NCI-H526 (cell line): ENCODE measurements at regions not wholly inside any gene's neighbourhood (a gene's known extent, or its start where the extent isn't known, plus 50 kb on each side); places are given as distances from the start of the nearest gene placed in this dataset.
"Not testable (repeated sequence)": the region's sequence is repeated elsewhere in the genome, so short reads cannot be mapped to it uniquely, and the experiment has no call there.

Experiments used
- DNase-seq, 2 experiments: peaks; one replicate each; lab custom pipeline; 2025; lab: John Stamatoyannopoulos, UW

GRCh38 chr20:47843886-47844567 is 58.7 kb upstream of the SULF2 start:
- DNase-seq = peak in 1 of 2 experiments; percentile 17

- not testable (repeated sequence) for DNase-seq
Measured at GRCh38 chr20:47842950-47843349, 57.7 kb upstream of the SULF2 start.

- not testable (repeated sequence) for DNase-seq
Measured at GRCh38 chr20:47842004-47842403, 56.7 kb upstream of the SULF2 start.

GRCh38 chr20:47836256-47836817 is 51.1 kb upstream of the SULF2 start:
- not testable (repeated sequence) for DNase-seq
